Transverse colon (tissue), 4 donors: ENCODE measurements at regions not wholly inside any gene's neighbourhood (a gene's known extent, or its start where the extent isn't known, plus 50 kb on each side); places are given as distances from the start of the nearest gene placed in this dataset.

Experiments
- DNase-seq: peaks from one replicate; pipeline ENCODE4 v3.0.0-alpha.2; 2019
- H3K27ac ChIP-seq, 4 donors: fragments of 200-600 bp; sonication (generic); 2 replicates each; pipeline ENCODE4 v1.5.1; 2016 to 2018; ENCODE audit warnings: inconsistent platforms in 4 of 4
- H3K27me3 ChIP-seq: fragments of 200-600 bp; sonication (generic); 2 replicates; pipeline ENCODE4 v1.5.1; 2017; ENCODE audit warnings: inconsistent platforms
- H3K36me3 ChIP-seq, 4 donors: fragments of 200-600 bp; sonication (generic); 2 replicates each; pipeline ENCODE4 v1.5.1; 2017 to 2019; ENCODE audit warnings: inconsistent platforms in 4 of 4
- H3K4me1 ChIP-seq, 4 donors: fragments of 200-600 bp; sonication (generic); 2 replicates each; pipeline ENCODE4 v1.5.1; 2017 to 2020; ENCODE audit warnings: inconsistent platforms in 4 of 4
- H3K4me3 ChIP-seq, 4 donors: fragments of 200-600 bp; sonication (generic); 1 replicate in 1 of 4; 2 replicates in 3 of 4; pipeline versions ENCODE4 v1.5.1 to v1.6.1; 2017 to 2019; ENCODE audit warnings: inconsistent platforms in 4 of 4
- H3K9me3 ChIP-seq, 2 donors: fragments of 200-600 bp; sonication (generic); 2 replicates each; pipeline ENCODE4 v1.5.1; 2017 to 2019; ENCODE audit warnings: inconsistent platforms in 2 of 2
- CTCF ChIP-seq, 5 experiments: fragments of 200-600 bp in 3 of 5; fragments of 450-650 bp in 2 of 5; sonication (generic) in 3 of 5; IDR thresholded peaks; 1 replicate in 2 of 5; 2 replicates in 3 of 5; pipeline ENCODE4 v1.5.1; 2016 to 2017; ENCODE audit warnings: antibody characterized with exemption in 5 of 5, inconsistent platforms in 3 of 5, mild to moderate bottlenecking in 2 of 5, moderate library complexity in 1 of 5
- EP300 ChIP-seq: sonication (generic); formaldehyde crosslinking; IDR thresholded peaks from one replicate; pipeline ENCODE4 v1.6.1; 2017; ENCODE audit warnings: antibody characterized with exemption, low read depth
- POLR2A ChIP-seq: fragments of 450-650 bp; IDR thresholded peaks from one replicate; pipeline ENCODE4 v1.6.1; 2016; ENCODE audit warnings: antibody characterized with exemption, mild to moderate bottlenecking, moderate library complexity
- POLR2AphosphoS5 ChIP-seq, 3 donors: sonication (generic); formaldehyde crosslinking; IDR thresholded peaks; one replicate each; pipeline ENCODE4 v1.6.1; 2016; ENCODE audit warnings: antibody characterized with exemption in 3 of 3
- WGBS, 2 donors: methylation state at CpG; one replicate each; pipeline ENCODE4 v1.1.5; 2018; ENCODE audit warnings: low coverage in 1 of 2; 5-methylcytosine and 5-hydroxymethylcytosine counted together
- in situ Hi-C, 4 donors: fragments of 200-750 bp; cut with MboI; loops; one replicate each; pipeline versions ENCODE4 v1.15.0 to v1.15.1; 2017; ENCODE audit warnings: low sequenced_read_pairs in 3 of 4, low pct_ligation_motif_present in 1 of 4, low pct_unique_long_range_greater_than_20kb in 1 of 4
- intact Hi-C: fragments of 100-400 bp; cut with DNase I; formaldehyde crosslinking; loops from one replicate; pipeline ENCODE4 v1.15.1; 2023; ENCODE audit warnings: low total_unique reads

- Histone ChIP-seq H3K9me3 (no peaks in the 10 kb centered on the region), H3K4me3 (no peak overlapping the region), H3K36me3 (no peaks in the 10 kb centered on the region), H3K27me3 (no peaks in the 10 kb centered on the region), H3K4me1 (no peaks in the 10 kb centered on the region), H3K27ac (no peak overlapping the region)
- DNase-seq: no peak
- in situ Hi-C loops (no loop called here), intact Hi-C loops (no loop called here)
- no peak for TF ChIP-seq CTCF (IDR thresholded peaks at IDR 0.05)
- WGBS, 2 donors: 86% methylated on average over 2 of the region's 2 CpGs; no CpG with 5 or more reads in 1 of the 2 donors
These were observed 805.5 kb upstream of the SLC35B3 start for GRCh38 chr6:9240861-9241260.

- TF ChIP-seq CTCF (IDR thresholded peaks at IDR 0.05): no peak
- H3K4me3 ChIP-seq: no peak overlapping the region
- H3K4me1 ChIP-seq: no peaks in the 10 kb centered on the region
- H3K9me3 ChIP-seq: no peaks in the 10 kb centered on the region
- intact Hi-C loops: no loop called here
- WGBS, 2 donors: 45 to 78% methylated on average over 6 of the region's 6 CpGs
- in situ Hi-C loops: no loop called here
- H3K27me3 ChIP-seq: no peaks in the 10 kb centered on the region
- no peak overlapping the region for H3K27ac ChIP-seq
- no peaks in the 10 kb centered on the region for H3K36me3 ChIP-seq
- DNase-seq: no peak
These were observed 801.1 kb upstream of the SLC35B3 start for GRCh38 chr6:9236443-9236842.

- H3K27me3 ChIP-seq: no peaks in the 10 kb centered on the region
- TF ChIP-seq EP300: no peak
- no peak for TF ChIP-seq POLR2AphosphoS5 (IDR thresholded peaks at IDR 0.05)
- TF ChIP-seq CTCF (IDR thresholded peaks at IDR 0.05): no peak
- TF ChIP-seq POLR2A: no peak
- no peaks in the 10 kb centered on the region for H3K9me3 ChIP-seq
- WGBS, 2 donors: 90 to 100% methylated on average over 1 of the region's 1 CpG
- H3K4me1 ChIP-seq: no peaks in the 10 kb centered on the region
- no peak for DNase-seq
- H3K27ac ChIP-seq: no peak overlapping the region
- intact Hi-C loops (no loop called here), in situ Hi-C loops (no loop called here)
- no peak overlapping the region for H3K4me3 ChIP-seq
- H3K36me3 ChIP-seq: no peaks in the 10 kb centered on the region
These were observed 798.3 kb upstream of the SLC35B3 start for GRCh38 chr6:9233686-9234085.

GRCh38 chr6:9233226-9233625, 797.9 kb upstream of the SLC35B3 start:
- no peak for DNase-seq
- no peaks in the 10 kb centered on the region for H3K9me3 ChIP-seq
- intact Hi-C loops (no loop called here), in situ Hi-C loops (no loop called here)
- WGBS, 2 donors: 8 to 15% methylated on average over 2 of the region's 2 CpGs
- H3K27me3 ChIP-seq: no peaks in the 10 kb centered on the region
- no peaks in the 10 kb centered on the region for H3K36me3 ChIP-seq
- no peak overlapping the region for H3K27ac ChIP-seq
- TF ChIP-seq POLR2AphosphoS5 (IDR thresholded peaks at IDR 0.05) (no peak), POLR2A (no peak), EP300 (no peak), CTCF (IDR thresholded peaks at IDR 0.05) (no peak)
- no peak overlapping the region for H3K4me3 ChIP-seq
- no peaks in the 10 kb centered on the region for H3K4me1 ChIP-seq
